OCI-LY7 (cell line): ENCODE measurements at regions not wholly inside any gene's neighbourhood (a gene's known extent, or its start where the extent isn't known, plus 50 kb on each side); places are given as distances from the start of the nearest gene placed in this dataset.

Source experiments
- EZH2phosphoT487 ChIP-seq: fragments of 200-600 bp; sonication (generic); IDR thresholded peaks from 2 replicates; pipeline ENCODE4 v1.6.1; 2018; ENCODE audit warnings: low read depth, borderline replicate concordance, mild to moderate bottlenecking, mixed run types, antibody characterized with exemption, low read length, moderate library complexity, mixed read lengths
- TF ChIP-seq, protein P1 (sequence below): fragments of 200-600 bp; sonication (generic); conservative IDR thresholded peaks from 2 replicates; pipeline ENCODE4 v1.5.1; 2014; ENCODE audit warnings: mild to moderate bottlenecking, antibody characterized with exemption, low read length, moderate library complexity, mixed read lengths

DNA sequence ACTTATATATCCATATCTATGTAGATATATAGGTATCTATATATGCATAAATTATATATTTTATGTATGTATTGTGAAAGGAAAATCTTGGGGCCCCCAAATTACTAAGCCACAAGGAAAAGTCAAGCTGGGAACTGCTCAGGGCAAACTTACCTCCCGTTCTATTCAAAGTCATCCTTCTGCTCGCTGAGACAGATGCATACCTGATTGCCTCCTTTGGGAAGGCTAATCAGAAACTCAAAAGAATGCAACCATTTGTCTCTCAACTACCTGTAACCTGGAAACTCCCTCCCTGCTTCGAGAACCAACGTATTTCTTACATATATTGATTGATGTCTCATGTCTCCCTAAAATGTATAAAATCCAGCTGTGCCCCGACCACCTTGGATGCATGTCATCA is 58.8 kb upstream of the C14orf132 start:
- TF ChIP-seq, protein P1, sequence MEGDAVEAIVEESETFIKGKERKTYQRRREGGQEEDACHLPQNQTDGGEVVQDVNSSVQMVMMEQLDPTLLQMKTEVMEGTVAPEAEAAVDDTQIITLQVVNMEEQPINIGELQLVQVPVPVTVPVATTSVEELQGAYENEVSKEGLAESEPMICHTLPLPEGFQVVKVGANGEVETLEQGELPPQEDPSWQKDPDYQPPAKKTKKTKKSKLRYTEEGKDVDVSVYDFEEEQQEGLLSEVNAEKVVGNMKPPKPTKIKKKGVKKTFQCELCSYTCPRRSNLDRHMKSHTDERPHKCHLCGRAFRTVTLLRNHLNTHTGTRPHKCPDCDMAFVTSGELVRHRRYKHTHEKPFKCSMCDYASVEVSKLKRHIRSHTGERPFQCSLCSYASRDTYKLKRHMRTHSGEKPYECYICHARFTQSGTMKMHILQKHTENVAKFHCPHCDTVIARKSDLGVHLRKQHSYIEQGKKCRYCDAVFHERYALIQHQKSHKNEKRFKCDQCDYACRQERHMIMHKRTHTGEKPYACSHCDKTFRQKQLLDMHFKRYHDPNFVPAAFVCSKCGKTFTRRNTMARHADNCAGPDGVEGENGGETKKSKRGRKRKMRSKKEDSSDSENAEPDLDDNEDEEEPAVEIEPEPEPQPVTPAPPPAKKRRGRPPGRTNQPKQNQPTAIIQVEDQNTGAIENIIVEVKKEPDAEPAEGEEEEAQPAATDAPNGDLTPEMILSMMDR: no peak
- TF ChIP-seq EZH2phosphoT487: no peak
